CD1c-positive myeloid dendritic cell (primary cell): ENCODE measurements at regions not wholly inside any gene's neighbourhood (a gene's known extent, or its start where the extent isn't known, plus 50 kb on each side); places are given as distances from the start of the nearest gene placed in this dataset.

Experiments used
- DNase-seq: peaks from one replicate; pipeline ENCODE4 v3.0.0-alpha.2; 2016; ENCODE audit errors: extremely low spot score

GRCh38 chr13:109644069-109644750 lies 142.2 kb downstream of the IRS2 start:
- no peak for DNase-seq

GRCh38 chr13:109642358-109642757 lies 144.0 kb downstream of the IRS2 start:
- DNase-seq, result no peak

- no peak for DNase-seq
Observed at GRCh38 chr13:109636736-109637135, 149.6 kb downstream of the IRS2 start.

GRCh38 chr13:109631069-109631468 lies 155.3 kb downstream of the IRS2 start:
- DNase-seq, result no peak

- no peak for DNase-seq
Observed at GRCh38 chr13:109630271-109630670, 156.1 kb downstream of the IRS2 start.

- no peak for DNase-seq
Observed at GRCh38 chr13:109629737-109630136, 156.6 kb downstream of the IRS2 start.

- DNase-seq, result no peak
Observed at GRCh38 chr13:109628251-109628699, 158.1 kb downstream of the IRS2 start.

GRCh38 chr13:109627649-109628048 lies 158.7 kb downstream of the IRS2 start:
- no peak for DNase-seq

GRCh38 chr13:109626386-109627171 lies 159.8 kb downstream of the IRS2 start:
- no peak for DNase-seq

GRCh38 chr13:109625156-109625555 lies 161.2 kb downstream of the IRS2 start:
- DNase-seq, result no peak

GRCh38 chr13:109622006-109622405 lies 164.4 kb downstream of the IRS2 start:
- DNase-seq, result no peak

- DNase-seq, result no peak
Observed at GRCh38 chr13:109615721-109616420, 170.5 kb downstream of the IRS2 start.

- no peak for DNase-seq
Observed at GRCh38 chr13:109611912-109612691, 174.3 kb downstream of the IRS2 start.

GRCh38 chr13:109610517-109610916 lies 175.9 kb downstream of the IRS2 start:
- DNase-seq, result peak; percentile 36

GRCh38 chr13:109608503-109608902 lies 177.9 kb downstream of the IRS2 start:
- no peak for DNase-seq

- no peak for DNase-seq
Observed at GRCh38 chr13:109608059-109608458, 178.3 kb downstream of the IRS2 start.

- no peak for DNase-seq
Observed at GRCh38 chr13:109606520-109606919, 179.9 kb downstream of the IRS2 start.

- no peak for DNase-seq
Observed at GRCh38 chr13:109605846-109606245, 180.5 kb downstream of the IRS2 start.

- DNase-seq, result no peak
Observed at GRCh38 chr13:109604894-109605293, 181.5 kb downstream of the IRS2 start.

- no peak for DNase-seq
Observed at GRCh38 chr13:109602356-109602755, 184.0 kb downstream of the IRS2 start.

GRCh38 chr13:109599901-109600657 lies 186.3 kb downstream of the IRS2 start:
- no peak for DNase-seq
